ENCODE measurements at regions not wholly inside any gene's neighbourhood (a gene's known extent, or its start where the extent isn't known, plus 50 kb on each side); places are given as distances from the start of the nearest gene placed in this dataset.
A peak's percentile ranks its signal among the peaks of the same experiment; 100 is the strongest.
"Not testable (repeated sequence)": the region's sequence is repeated elsewhere in the genome, so short reads cannot be mapped to it uniquely, and the experiment has no call there.

- H3K4me1 Mint-ChIP-seq: no peaks in the 10 kb centered on the region
These were observed 104.8 kb upstream of the LY86 start for GRCh38 chr6:6483733-6484132.

GRCh38 chr6:6484681-6485080, 103.8 kb upstream of the LY86 start:
- no peaks in the 10 kb centered on the region for H3K9me3 Mint-ChIP-seq
- no peak overlapping the region for H3K4me3 Mint-ChIP-seq
- no peak overlapping the region for H3K27ac Mint-ChIP-seq
- no peak for DNase-seq
- no peaks in the 10 kb centered on the region for H3K4me1 Mint-ChIP-seq
- no peaks in the 10 kb centered on the region for H3K36me3 Mint-ChIP-seq
- peaks cover 6% of the 10 kb centered on the region for H3K27me3 Mint-ChIP-seq

More at GRCh38 chr6:6483733-6484132, 104.8 kb upstream of the LY86 start:
- Mint-ChIP-seq H3K9me3 (no peaks in the 10 kb centered on the region), H3K4me3 (no peak overlapping the region), H3K36me3 (no peaks in the 10 kb centered on the region), H3K27me3 (peaks cover 10% of the 10 kb centered on the region), H3K27ac (no peak overlapping the region)
- no peak for DNase-seq

GRCh38 chr6:6486595-6486994, 101.9 kb upstream of the LY86 start:
- H3K4me1 Mint-ChIP-seq: no peaks in the 10 kb centered on the region
- no peaks in the 10 kb centered on the region for H3K9me3 Mint-ChIP-seq
- H3K27me3 Mint-ChIP-seq: no peaks in the 10 kb centered on the region
- H3K4me3 Mint-ChIP-seq: no peak overlapping the region
- no peak overlapping the region for H3K27ac Mint-ChIP-seq
- H3K36me3 Mint-ChIP-seq: no peaks in the 10 kb centered on the region
- DNase-seq: no peak

GRCh38 chr6:6491761-6492160, 96.8 kb upstream of the LY86 start:
- H3K9me3 Mint-ChIP-seq: no peaks in the 10 kb centered on the region
- no peak overlapping the region for H3K4me3 Mint-ChIP-seq
- no peak overlapping the region for H3K27ac Mint-ChIP-seq
- H3K27me3 Mint-ChIP-seq: no peaks in the 10 kb centered on the region
- DNase-seq: no peak
- no peaks in the 10 kb centered on the region for H3K4me1 Mint-ChIP-seq
- no peaks in the 10 kb centered on the region for H3K36me3 Mint-ChIP-seq

- Mint-ChIP-seq H3K4me3 (no peak overlapping the region), H3K9me3 (no peaks in the 10 kb centered on the region), H3K27ac (no peak overlapping the region), H3K36me3 (no peaks in the 10 kb centered on the region), H3K27me3 (no peaks in the 10 kb centered on the region), H3K4me1 (no peaks in the 10 kb centered on the region)
- no peak for DNase-seq
These were observed 95.8 kb upstream of the LY86 start for GRCh38 chr6:6492675-6493074.

GRCh38 chr6:6494139-6494538, 94.4 kb upstream of the LY86 start:
- not testable (repeated sequence) for H3K36me3 Mint-ChIP-seq, H3K9me3 Mint-ChIP-seq, DNase-seq, H3K4me1 Mint-ChIP-seq, H3K27me3 Mint-ChIP-seq, H3K4me3 Mint-ChIP-seq, H3K27ac Mint-ChIP-seq

GRCh38 chr6:6494677-6495076, 93.8 kb upstream of the LY86 start:
- H3K36me3 Mint-ChIP-seq: peaks cover 1% of the 10 kb centered on the region
- H3K27me3 Mint-ChIP-seq: no peaks in the 10 kb centered on the region
- peak; percentile 6 for DNase-seq
- no peak overlapping the region for H3K27ac Mint-ChIP-seq
- H3K4me1 Mint-ChIP-seq: no peaks in the 10 kb centered on the region
- no peak overlapping the region for H3K4me3 Mint-ChIP-seq
- no peaks in the 10 kb centered on the region for H3K9me3 Mint-ChIP-seq

GRCh38 chr6:6495851-6496250, 92.7 kb upstream of the LY86 start:
- no peak for DNase-seq
- H3K4me1 Mint-ChIP-seq: no peaks in the 10 kb centered on the region
- H3K36me3 Mint-ChIP-seq: peaks cover 1% of the 10 kb centered on the region
- no peaks in the 10 kb centered on the region for H3K9me3 Mint-ChIP-seq
- H3K27ac Mint-ChIP-seq: no peak overlapping the region
- H3K27me3 Mint-ChIP-seq: peaks cover 3% of the 10 kb centered on the region
- no peak overlapping the region for H3K4me3 Mint-ChIP-seq

- H3K27me3 Mint-ChIP-seq: peaks cover 3% of the 10 kb centered on the region
These were observed 91.0 kb upstream of the LY86 start for GRCh38 chr6:6497541-6497940.

GRCh38 chr6:6497976-6498375, 90.5 kb upstream of the LY86 start:
- H3K36me3 Mint-ChIP-seq: peaks cover 1% of the 10 kb centered on the region
- no peak overlapping the region for H3K4me3 Mint-ChIP-seq
- no peak for DNase-seq
- H3K9me3 Mint-ChIP-seq: no peaks in the 10 kb centered on the region
- H3K27ac Mint-ChIP-seq: no peak overlapping the region
- peaks cover 3% of the 10 kb centered on the region for H3K27me3 Mint-ChIP-seq
- peaks cover 2% of the 10 kb centered on the region for H3K4me1 Mint-ChIP-seq

More at GRCh38 chr6:6497541-6497940, 91.0 kb upstream of the LY86 start:
- Mint-ChIP-seq H3K27ac (no peak overlapping the region), H3K4me1 (peaks cover 2% of the 10 kb centered on the region), H3K36me3 (peaks cover 1% of the 10 kb centered on the region), H3K9me3 (no peaks in the 10 kb centered on the region), H3K4me3 (no peak overlapping the region)
- DNase-seq: no peak

- no peak for DNase-seq
- Mint-ChIP-seq H3K27ac (no peak overlapping the region), H3K9me3 (no peaks in the 10 kb centered on the region), H3K4me3 (no peak overlapping the region), H3K27me3 (peaks cover 12% of the 10 kb centered on the region), H3K4me1 (peaks cover 2% of the 10 kb centered on the region), H3K36me3 (peaks cover 1% of the 10 kb centered on the region)
These were observed 85.3 kb upstream of the LY86 start for GRCh38 chr6:6503191-6503590.

GRCh38 chr6:6505111-6505510, 83.4 kb upstream of the LY86 start:
- DNase-seq: no peak
- Mint-ChIP-seq H3K4me3 (no peak overlapping the region), H3K9me3 (no peaks in the 10 kb centered on the region), H3K36me3 (no peaks in the 10 kb centered on the region), H3K27me3 (peaks cover 21% of the 10 kb centered on the region), H3K4me1 (peaks cover 2% of the 10 kb centered on the region), H3K27ac (no peak overlapping the region)

- no peak overlapping the region for H3K27ac Mint-ChIP-seq
- H3K36me3 Mint-ChIP-seq: no peaks in the 10 kb centered on the region
- H3K9me3 Mint-ChIP-seq: no peaks in the 10 kb centered on the region
- H3K4me3 Mint-ChIP-seq: no peak overlapping the region
- peaks cover 40% of the 10 kb centered on the region for H3K27me3 Mint-ChIP-seq
- no peak for DNase-seq
- H3K4me1 Mint-ChIP-seq: no peaks in the 10 kb centered on the region
These were observed 79.9 kb upstream of the LY86 start for GRCh38 chr6:6508643-6509042.

- no peak for DNase-seq
- Mint-ChIP-seq H3K36me3 (no peaks in the 10 kb centered on the region), H3K27ac (no peak overlapping the region), H3K27me3 (peaks cover 46% of the 10 kb centered on the region), H3K9me3 (no peaks in the 10 kb centered on the region), H3K4me1 (peaks cover 1% of the 10 kb centered on the region), H3K4me3 (no peak overlapping the region)
These were observed 79.2 kb upstream of the LY86 start for GRCh38 chr6:6509284-6509683.

- Mint-ChIP-seq H3K4me1 (peaks cover 31% of the 10 kb centered on the region), H3K27me3 (peaks cover 60% of the 10 kb centered on the region), H3K9me3 (no peaks in the 10 kb centered on the region), H3K36me3 (no peaks in the 10 kb centered on the region), H3K27ac (no peak overlapping the region), H3K4me3 (no peak overlapping the region)
- no peak for DNase-seq
These were observed 75.8 kb upstream of the LY86 start for GRCh38 chr6:6512711-6513110.

GRCh38 chr6:6515691-6516607, 72.6 kb upstream of the LY86 start:
- H3K27ac Mint-ChIP-seq: peak overlapping the region; percentile 18
- peaks cover 70% of the 10 kb centered on the region for H3K27me3 Mint-ChIP-seq
- peak overlapping the region; percentile 53 for H3K4me3 Mint-ChIP-seq
- H3K4me1 Mint-ChIP-seq: peaks cover 47% of the 10 kb centered on the region
- no peaks in the 10 kb centered on the region for H3K9me3 Mint-ChIP-seq
- peak; percentile 72 for DNase-seq
- H3K36me3 Mint-ChIP-seq: no peaks in the 10 kb centered on the region

Data from activated naive CD8-positive, alpha-beta T cell treated with anti-CD3 and anti-CD28 coated beads for 36 hours (primary cell).